GM19324 (cell line): ENCODE measurements at regions not wholly inside any gene's neighbourhood (a gene's known extent, or its start where the extent isn't known, plus 50 kb on each side); places are given as distances from the start of the nearest gene placed in this dataset.

Experiments used
- ATAC-seq: cut with Tn5 transposase; IDR thresholded peaks from one replicate; pipeline ENCODE4 v1.9.1; 2021; ENCODE audit warnings: mild to moderate bottlenecking, moderate library complexity; ENCODE audit not compliant: unreplicated experiment, low FRiP score

DNA sequence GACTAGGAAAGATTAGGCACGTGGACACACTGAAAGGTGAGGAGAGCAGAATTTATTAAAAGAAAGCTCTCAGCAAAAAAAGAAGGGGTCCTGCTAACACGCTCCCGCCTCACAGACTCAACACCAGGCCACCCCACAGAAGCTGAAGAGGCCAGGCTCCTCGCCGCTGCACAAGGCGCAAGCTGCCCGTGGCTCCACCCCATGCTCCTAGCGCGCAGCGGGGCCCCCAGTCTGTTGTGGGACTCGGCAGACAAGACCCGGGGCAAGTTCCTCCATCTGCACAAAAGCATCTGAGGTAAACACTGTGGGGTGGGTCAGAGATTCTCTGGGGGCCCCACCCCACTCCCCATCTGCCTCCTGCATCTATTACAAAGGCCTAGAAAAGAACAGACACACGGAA lies 1462.4 kb downstream of the EFNB2 start:
- ATAC-seq = no peak

DNA sequence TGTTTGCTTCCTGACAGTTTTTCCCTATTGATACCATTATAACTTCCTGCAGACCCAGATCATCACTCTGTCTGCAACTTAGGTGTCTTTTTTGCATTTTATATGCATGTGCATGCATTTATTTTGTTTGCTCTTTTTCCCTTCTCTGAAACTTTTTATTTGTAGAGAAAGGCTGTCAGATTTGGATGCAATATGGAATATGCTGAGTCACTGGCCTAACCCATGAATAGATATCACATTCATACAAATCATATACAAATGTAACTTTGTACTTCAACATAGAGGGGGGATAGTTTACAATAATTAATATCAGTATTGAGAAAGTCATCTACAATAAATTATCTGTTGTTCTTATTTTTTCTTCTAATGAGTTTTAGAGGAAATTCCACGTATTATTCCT lies 1465.0 kb downstream of the EFNB2 start:
- no peak for ATAC-seq

- no peak for ATAC-seq
Measured at GRCh38 chr13:105069106-105069505, 1466.4 kb downstream of the EFNB2 start.

DNA sequence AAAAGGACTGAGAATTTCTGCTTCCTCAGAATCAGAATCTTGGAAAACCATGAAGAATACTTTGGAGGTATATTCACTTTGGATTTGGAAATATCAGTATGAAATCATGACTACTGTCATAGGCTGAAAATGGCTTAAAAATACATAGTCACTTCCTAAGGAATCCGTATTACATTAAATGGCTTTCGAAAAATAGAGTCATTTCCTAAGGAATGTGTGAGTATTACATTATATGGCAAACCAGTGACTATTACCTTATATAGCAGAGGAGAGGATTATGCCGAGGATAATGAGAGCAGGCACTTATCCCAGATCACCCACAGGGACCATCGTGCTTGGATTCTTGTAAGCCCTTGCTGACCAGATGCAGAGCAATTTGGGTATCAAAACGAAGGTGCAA lies 1471.8 kb downstream of the EFNB2 start:
- no peak for ATAC-seq

DNA sequence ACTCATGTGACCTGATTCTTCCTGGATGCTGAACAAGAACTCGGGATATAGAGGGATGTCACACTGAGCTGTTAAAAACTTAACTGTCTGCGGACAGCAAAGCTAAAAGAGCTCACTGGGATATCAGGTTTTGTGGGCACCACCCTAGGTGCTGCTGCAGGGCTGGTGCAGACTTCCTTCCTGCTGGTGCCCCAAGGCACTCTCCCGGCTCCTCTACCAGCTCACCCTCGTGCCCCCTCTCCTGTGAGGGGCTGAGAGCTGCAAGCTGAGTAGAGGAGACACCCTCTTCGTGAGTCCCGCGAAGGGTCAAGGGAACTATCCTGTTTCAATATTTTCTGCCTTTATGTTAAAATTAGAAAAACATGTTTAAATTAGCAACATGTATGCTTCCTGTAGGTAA lies 1475.7 kb downstream of the EFNB2 start:
- ATAC-seq = no peak

DNA sequence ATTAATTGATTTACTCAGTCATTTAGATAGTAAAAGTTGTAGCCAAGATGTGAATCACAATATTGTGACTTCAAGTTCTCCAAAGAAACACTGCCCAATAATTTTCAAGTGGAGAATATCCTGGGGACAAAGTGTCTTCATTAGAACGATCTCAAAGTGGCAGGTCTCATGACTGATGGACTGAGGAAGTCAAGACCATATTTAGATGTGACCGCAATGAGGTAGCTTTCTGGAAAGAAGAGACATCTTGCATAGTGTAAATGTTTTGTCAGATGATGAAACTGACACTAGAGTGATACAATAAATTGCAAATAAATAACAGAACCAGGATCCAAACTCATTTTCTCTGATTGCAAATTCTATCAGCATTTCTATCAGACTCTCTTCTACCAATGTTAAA lies 1476.9 kb downstream of the EFNB2 start:
- no peak for ATAC-seq

- ATAC-seq = no peak
Measured at GRCh38 chr13:105052711-105053110, 1482.8 kb downstream of the EFNB2 start.

- ATAC-seq = no peak
Measured at GRCh38 chr13:105050686-105051085, 1484.8 kb downstream of the EFNB2 start.

DNA sequence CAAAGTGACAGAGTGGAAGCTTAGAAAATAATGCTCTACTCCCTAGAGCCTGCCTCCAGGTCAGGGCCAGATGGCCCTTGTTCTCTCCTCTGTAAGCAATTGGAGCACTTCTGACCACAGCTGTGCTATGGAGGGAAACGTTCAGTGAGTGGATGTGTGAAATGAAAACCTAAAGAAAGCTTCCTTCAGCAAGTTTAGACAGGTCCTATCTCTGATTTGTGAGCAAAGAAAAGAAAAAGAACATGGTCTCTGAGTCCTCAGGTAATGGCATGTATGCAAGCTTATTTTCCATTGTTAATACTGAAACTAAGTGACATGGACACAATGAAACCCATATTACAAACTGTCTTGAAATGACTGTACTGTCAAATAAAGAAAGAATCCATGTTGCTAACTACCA lies 1486.8 kb downstream of the EFNB2 start:
- ATAC-seq = no peak

GRCh38 chr13:105047676-105048295 lies 1487.7 kb downstream of the EFNB2 start:
- no peak for ATAC-seq

DNA sequence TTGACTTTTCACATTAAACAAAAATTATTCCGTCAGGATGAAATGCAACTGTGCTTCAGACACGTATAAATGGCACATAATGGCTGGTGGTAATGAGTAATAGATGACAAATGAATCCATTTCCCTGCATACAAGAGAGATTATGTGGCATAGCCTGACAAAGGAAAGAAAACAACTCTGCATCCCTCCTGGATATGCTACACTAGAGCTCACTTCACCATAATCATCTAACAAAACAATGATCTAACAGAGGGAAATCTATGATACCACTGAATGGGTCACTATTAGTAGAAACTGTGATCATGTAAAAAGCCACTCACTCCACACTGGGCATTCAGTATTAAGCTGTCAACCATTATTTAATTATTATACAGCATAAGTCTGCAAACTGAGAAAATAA lies 1498.4 kb downstream of the EFNB2 start:
- ATAC-seq = no peak

DNA sequence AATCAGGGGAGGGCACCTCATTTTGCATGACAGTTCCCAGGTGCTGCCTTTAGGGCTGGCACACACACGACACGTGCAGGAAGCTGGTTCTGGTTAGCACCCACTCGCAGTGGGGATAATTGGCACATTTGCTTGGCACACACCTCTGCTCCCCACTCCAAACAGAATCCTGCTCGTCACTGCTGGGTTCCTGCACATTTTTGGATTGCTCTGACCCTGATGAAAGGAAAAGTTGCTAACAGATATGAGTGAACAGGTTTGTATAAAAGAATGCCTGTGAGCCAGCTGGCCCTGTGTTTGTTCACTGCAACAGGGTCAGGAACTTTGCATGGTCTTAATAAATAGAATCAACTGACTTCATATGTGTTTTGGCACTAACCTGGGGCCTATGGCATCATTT lies 1500.4 kb downstream of the EFNB2 start:
- no peak for ATAC-seq

GRCh38 chr13:105033999-105034398 lies 1501.5 kb downstream of the EFNB2 start:
- no peak for ATAC-seq

GRCh38 chr13:105031306-105031705 lies 1504.2 kb downstream of the EFNB2 start:
- no peak for ATAC-seq

DNA sequence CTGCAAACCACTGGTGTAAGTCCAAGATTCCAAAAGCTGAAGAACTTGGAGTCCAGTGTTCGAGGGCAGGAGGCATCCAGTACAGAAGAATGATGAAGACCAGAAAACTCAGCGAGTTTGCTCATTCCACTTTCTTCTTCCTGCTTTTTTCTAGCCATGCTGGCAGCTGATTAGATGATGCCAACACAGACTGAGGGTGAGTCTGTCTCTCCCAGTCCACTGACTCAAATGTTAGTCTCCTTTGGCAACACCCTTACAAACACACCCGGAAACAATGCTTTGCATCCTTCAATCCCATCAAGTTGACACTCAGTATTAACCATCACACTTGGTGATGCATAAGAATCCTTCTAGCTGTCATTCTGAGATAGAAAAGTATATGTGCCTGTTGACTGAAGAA lies 1504.6 kb downstream of the EFNB2 start:
- no peak for ATAC-seq

DNA sequence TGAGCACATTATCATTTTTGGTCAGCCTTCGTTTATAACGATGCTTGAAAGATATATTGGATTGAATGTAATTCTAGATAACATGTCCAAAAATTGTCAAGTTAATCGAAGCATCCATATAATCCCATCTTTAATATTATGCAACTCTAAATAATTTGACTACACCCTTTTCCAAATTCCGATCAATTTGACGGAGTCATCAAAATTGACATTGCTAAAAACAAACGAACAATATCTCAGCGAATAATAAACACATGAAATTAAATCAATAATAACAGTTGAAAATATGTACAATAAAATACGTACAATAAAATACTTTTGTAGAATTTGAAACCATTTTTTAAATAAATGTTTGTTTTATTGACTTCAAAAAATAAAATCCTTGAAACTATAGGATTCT lies 1516.4 kb downstream of the EFNB2 start:
- no peak for ATAC-seq

GRCh38 chr13:105016266-105016665 lies 1519.2 kb downstream of the EFNB2 start:
- ATAC-seq = no peak

DNA sequence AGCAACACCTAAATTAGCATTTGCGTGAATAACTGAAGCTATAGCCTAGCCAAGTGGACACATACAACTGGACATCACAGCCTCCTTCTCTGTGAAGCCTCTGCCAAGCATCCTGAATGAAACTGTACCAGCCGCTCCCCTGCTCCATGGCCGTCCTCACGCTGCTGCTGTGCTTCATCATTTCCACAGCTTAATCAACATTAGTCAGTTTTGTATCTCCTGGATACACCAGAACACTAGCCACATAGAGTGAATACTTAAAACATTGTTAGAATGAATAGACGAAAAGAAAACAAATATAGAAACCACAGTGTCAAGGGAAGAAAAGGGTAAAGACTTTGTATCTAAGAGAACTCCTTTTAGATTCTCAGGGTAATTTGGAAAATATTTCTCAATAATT lies 1526.9 kb downstream of the EFNB2 start:
- no peak for ATAC-seq

- no peak for ATAC-seq
Measured at GRCh38 chr13:105007166-105007808, 1528.2 kb downstream of the EFNB2 start.

GRCh38 chr13:104996022-104996421 lies 1539.4 kb downstream of the EFNB2 start:
- ATAC-seq = no peak

DNA sequence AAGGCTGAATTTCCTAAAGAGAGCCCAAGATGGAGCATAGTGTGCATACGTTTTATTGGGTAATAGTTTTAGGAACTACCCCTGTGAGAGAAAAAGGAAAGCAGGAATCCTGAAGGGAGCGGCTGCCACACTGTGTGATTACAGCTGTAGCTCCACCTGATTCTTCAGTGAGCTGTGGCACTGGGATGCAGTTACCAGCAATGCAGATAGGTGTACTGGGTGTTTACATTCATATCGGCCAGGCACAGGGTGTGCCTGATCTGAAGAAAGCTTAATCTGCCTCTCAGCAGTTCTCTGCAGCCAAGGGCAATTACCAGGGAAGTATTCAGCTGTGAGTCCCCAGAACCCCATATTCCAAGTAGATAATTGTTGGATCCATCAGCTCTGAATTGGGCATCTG lies 1541.8 kb downstream of the EFNB2 start:
- no peak for ATAC-seq

DNA sequence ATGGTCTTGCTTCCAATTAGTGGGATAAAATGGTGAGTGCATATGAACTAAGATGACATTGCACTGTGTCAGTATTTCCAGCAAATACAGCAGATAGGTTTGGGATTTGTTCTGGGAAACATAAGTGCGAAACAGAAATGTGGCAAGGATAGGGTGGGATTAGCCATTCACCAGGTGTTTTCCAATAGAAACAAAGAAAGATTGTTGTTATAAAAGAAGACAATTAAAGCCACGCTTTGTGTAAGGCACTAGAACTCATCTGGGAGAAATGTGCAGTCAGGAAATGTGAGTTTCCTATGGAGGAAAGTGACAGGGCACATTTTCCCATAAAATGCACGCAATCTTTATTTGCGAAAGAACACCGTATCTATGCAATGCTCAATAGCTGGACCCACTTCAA lies 1547.8 kb downstream of the EFNB2 start:
- ATAC-seq = no peak
